GM23338 (cell line): ENCODE measurements at regions not wholly inside any gene's neighbourhood (a gene's known extent, or its start where the extent isn't known, plus 50 kb on each side); places are given as distances from the start of the nearest gene placed in this dataset.

Experiments used
- ATAC-seq: fragments of 200-7000 bp; cut with Tn5 transposase; 3 replicates; pipeline ENCODE4 v1.9.1; 2020
- DNase-seq: peaks from one replicate; pipeline ENCODE4 v3.0.0-alpha.2; 2015; ENCODE audit warnings: low spot score
- H2AFZ ChIP-seq: fragments of 200-600 bp; sonication (generic); 2 replicates; pipeline ENCODE4 v1.8.0; 2016; ENCODE audit warnings: antibody characterized with exemption, mild to moderate bottlenecking, moderate library complexity
- H3F3A ChIP-seq: fragments of 200-600 bp; sonication (generic); replicated peaks from 2 replicates; pipeline ENCODE4 v1.8.0; 2017; ENCODE audit warnings: antibody characterized with exemption, mixed run types, low read depth
- H3K27ac ChIP-seq: fragments of 200-600 bp; sonication (generic); 2 replicates; pipeline ENCODE4 v1.6.1; 2016; ENCODE audit warnings: low read depth
- H3K27me3 ChIP-seq: fragments of 200-600 bp; sonication (generic); 2 replicates; pipeline ENCODE4 v1.8.0; 2016; ENCODE audit warnings: mild to moderate bottlenecking, mixed run types, moderate library complexity; ENCODE audit not compliant: insufficient read depth
- H3K36me3 ChIP-seq: fragments of 200-600 bp; sonication (generic); 2 replicates; pipeline ENCODE4 v1.8.0; 2016; ENCODE audit warnings: mild to moderate bottlenecking; ENCODE audit not compliant: insufficient read depth
- H3K4me1 ChIP-seq: fragments of 200-600 bp; sonication (generic); 2 replicates; pipeline ENCODE4 v1.8.0; 2016; ENCODE audit warnings: mild to moderate bottlenecking, moderate library complexity; ENCODE audit not compliant: insufficient read depth
- H3K4me2 ChIP-seq: fragments of 200-600 bp; sonication (generic); 2 replicates; pipeline ENCODE4 v1.7.1; 2017; ENCODE audit warnings: mixed run types
- H3K4me3 ChIP-seq: fragments of 200-600 bp; sonication (generic); 2 replicates; pipeline ENCODE4 v1.6.1; 2016; ENCODE audit warnings: mixed run types
- H3K79me2 ChIP-seq: fragments of 200-600 bp; sonication (generic); replicated peaks from 2 replicates; pipeline ENCODE4 v1.8.0; 2017; ENCODE audit warnings: mild to moderate bottlenecking; ENCODE audit not compliant: insufficient read depth
- H3K9me2 ChIP-seq: fragments of 200-600 bp; sonication (generic); 2 replicates; pipeline ENCODE4 v1.8.0; 2017; ENCODE audit not compliant: insufficient read depth
- H4K20me1 ChIP-seq: fragments of 200-600 bp; sonication (generic); replicated peaks from 2 replicates; pipeline ENCODE4 v1.8.0; 2017; ENCODE audit warnings: mild to moderate bottlenecking; ENCODE audit not compliant: insufficient read depth
- H3K27ac Mint-ChIP-seq: 2 replicates; pipeline ENCODE4 v1.8.0; 2020; ENCODE audit warnings: inconsistent platforms, mild to moderate bottlenecking, moderate library complexity, mixed read lengths
- H3K27me3 Mint-ChIP-seq: 3 replicates; pipeline ENCODE4 v1.8.0; 2022; ENCODE audit warnings: low read depth, mild to moderate bottlenecking, moderate library complexity, mixed read lengths, inconsistent platforms; ENCODE audit not compliant: insufficient read depth, poor library complexity
- H3K36me3 Mint-ChIP-seq: 3 replicates; pipeline ENCODE4 v1.8.0; 2021; ENCODE audit warnings: low read depth, mild to moderate bottlenecking, inconsistent platforms, moderate library complexity, mixed read lengths
- H3K4me1 Mint-ChIP-seq: 3 replicates; pipeline ENCODE4 v1.8.0; 2020; ENCODE audit warnings: mild to moderate bottlenecking, inconsistent platforms, mixed read lengths
- H3K4me3 Mint-ChIP-seq: 3 replicates; pipeline ENCODE4 v1.8.0; 2021; ENCODE audit warnings: moderate library complexity, mild to moderate bottlenecking, inconsistent platforms, mixed read lengths
- H3K9me3 Mint-ChIP-seq: 3 replicates; pipeline ENCODE4 v1.8.0; 2020; ENCODE audit warnings: moderate library complexity, mild to moderate bottlenecking, inconsistent platforms, mixed read lengths
- CREB1 ChIP-seq: fragments of 250-450 bp; sonication (Bioruptor Pico); IDR thresholded peaks from 2 replicates; pipeline ENCODE4 v1.5.0; 2020; ENCODE audit warnings: low read depth, mild to moderate bottlenecking, moderate library complexity
- EZH2 ChIP-seq: fragments of 200-600 bp; sonication (generic); IDR thresholded peaks from one replicate; pipeline ENCODE4 v1.8.0; 2017; ENCODE audit warnings: antibody characterized with exemption, mild to moderate bottlenecking, low read depth; ENCODE audit not compliant: unreplicated experiment
- EZH2phosphoT487 ChIP-seq: fragments of 200-600 bp; sonication (generic); IDR thresholded peaks from one replicate; pipeline ENCODE4 v1.8.1; 2018; ENCODE audit warnings: antibody characterized with exemption; ENCODE audit not compliant: unreplicated experiment
- JUNB ChIP-seq: IDR thresholded peaks from one replicate; pipeline ENCODE4 v1.6.1; 2016; ENCODE audit warnings: antibody characterized with exemption; ENCODE audit not compliant: unreplicated experiment
- NANOG ChIP-seq: IDR thresholded peaks from 2 replicates; pipeline ENCODE4 v1.6.1; 2016; ENCODE audit warnings: antibody characterized with exemption, borderline replicate concordance
- POLR2AphosphoS5 ChIP-seq: IDR thresholded peaks from 2 replicates; pipeline ENCODE4 v1.6.1; 2016; ENCODE audit warnings: antibody characterized with exemption, low read depth
- STAT1 ChIP-seq: IDR thresholded peaks from one replicate; pipeline ENCODE4 v1.6.1; 2016; ENCODE audit warnings: antibody characterized with exemption; ENCODE audit not compliant: unreplicated experiment
- ZNF114 ChIP-seq: fragments of 250-450 bp; sonication (Bioruptor Pico); IDR thresholded peaks from 2 replicates; pipeline ENCODE4 v1.5.0; 2020; ENCODE audit warnings: mild to moderate bottlenecking, moderate library complexity
- ZNF331 ChIP-seq: fragments of 250-450 bp; sonication (Bioruptor Pico); IDR thresholded peaks from 2 replicates; pipeline ENCODE4 v1.5.0; 2020; ENCODE audit warnings: low read depth, mild to moderate bottlenecking, moderate library complexity
- TF ChIP-seq, protein P1 (sequence below): IDR thresholded peaks from one replicate; pipeline ENCODE4 v1.6.1; 2018; ENCODE audit warnings: antibody characterized with exemption; ENCODE audit not compliant: unreplicated experiment
- TF ChIP-seq, protein P2 (sequence below): fragments of 250-450 bp; sonication (Bioruptor Pico); IDR thresholded peaks from 2 replicates; pipeline ENCODE4 v1.5.0; 2020; ENCODE audit warnings: mild to moderate bottlenecking, moderate library complexity
- TF ChIP-seq, protein P3 (sequence below): IDR thresholded peaks from 2 replicates; pipeline ENCODE4 v1.6.1; 2016; ENCODE audit warnings: antibody characterized with exemption
- TF ChIP-seq, protein P4 (sequence below), 2 experiments: fragments of 200-600 bp in 1 of 2; sonication (generic) in 1 of 2; conservative IDR thresholded peaks; 2 replicates each; pipeline versions ENCODE4 v1.5.1 to v1.6.1; 2016 to 2017; ENCODE audit warnings: antibody characterized with exemption in 2 of 2, low read depth in 2 of 2, mild to moderate bottlenecking in 2 of 2, moderate library complexity in 1 of 2

DNA sequence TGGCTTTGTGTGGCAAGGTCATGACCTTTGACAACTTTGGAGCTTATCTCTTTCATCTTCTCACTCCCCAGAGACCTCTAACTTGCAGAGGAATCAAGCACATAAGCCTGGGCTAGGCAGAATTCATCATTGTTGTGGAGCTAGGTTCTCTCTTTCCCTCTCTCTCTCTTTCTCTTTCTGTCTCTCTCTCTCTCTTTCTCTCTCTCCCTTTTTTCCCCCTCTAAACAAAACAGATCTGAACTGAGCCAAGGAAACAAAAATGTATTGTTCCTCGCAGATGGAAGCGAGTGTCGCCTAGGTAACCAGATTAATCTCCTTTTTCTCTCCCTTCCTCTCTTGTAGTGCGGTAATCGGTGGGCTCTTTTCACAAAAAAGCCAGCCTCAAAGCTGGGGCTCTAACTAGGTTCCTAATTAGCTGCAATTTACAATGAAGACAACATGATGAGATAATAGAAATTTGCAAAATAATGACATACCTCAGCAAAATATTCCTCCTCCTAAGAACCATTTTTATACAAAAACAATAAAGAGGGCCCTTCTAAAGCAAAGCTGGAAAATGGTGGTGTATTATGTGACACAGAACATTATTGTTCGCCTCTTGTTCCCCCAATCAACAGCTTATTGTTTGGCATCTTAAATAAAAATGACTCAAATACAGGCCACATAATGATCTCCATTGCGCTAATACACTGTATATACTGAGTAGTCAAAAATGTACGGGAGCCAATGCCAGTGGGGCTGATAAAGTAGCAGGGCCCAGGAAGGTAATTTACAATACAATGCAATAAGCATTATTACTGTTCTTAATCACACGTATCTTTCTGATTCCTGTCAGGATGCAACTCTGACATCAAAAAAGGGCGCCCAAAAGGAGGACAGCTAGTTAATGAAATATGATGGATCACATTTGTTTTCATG is 65.7 kb upstream of the SOX5 start:
- H3K9me2 ChIP-seq, result no peaks in the 10 kb centered on the region
- H3K27me3 ChIP-seq, result peaks cover 44% of the 10 kb centered on the region
- Mint-ChIP-seq H3K27me3 (peaks cover 35% of the 10 kb centered on the region), H3K4me3 (no peak overlapping the region), H3K36me3 (no peaks in the 10 kb centered on the region), H3K9me3 (no peaks in the 10 kb centered on the region), H3K4me1 (peaks cover 8% of the 10 kb centered on the region; the same call in 2 of the 3 replicates), H3K27ac (no peak overlapping the region)
- H3K27ac ChIP-seq, result no peak overlapping the region
- no peaks in the 10 kb centered on the region; the same call in 1 of the 2 replicates for H4K20me1 ChIP-seq
- peaks cover 8% of the 10 kb centered on the region; the same call in 1 of the 2 replicates for H3K4me1 ChIP-seq
- H3F3A ChIP-seq, result no peaks in the 10 kb centered on the region
- no peak overlapping the region for H3K4me2 ChIP-seq
- ATAC-seq (peak; percentile 89), DNase-seq (peak; percentile 16)
- TF ChIP-seq, protein P1, sequence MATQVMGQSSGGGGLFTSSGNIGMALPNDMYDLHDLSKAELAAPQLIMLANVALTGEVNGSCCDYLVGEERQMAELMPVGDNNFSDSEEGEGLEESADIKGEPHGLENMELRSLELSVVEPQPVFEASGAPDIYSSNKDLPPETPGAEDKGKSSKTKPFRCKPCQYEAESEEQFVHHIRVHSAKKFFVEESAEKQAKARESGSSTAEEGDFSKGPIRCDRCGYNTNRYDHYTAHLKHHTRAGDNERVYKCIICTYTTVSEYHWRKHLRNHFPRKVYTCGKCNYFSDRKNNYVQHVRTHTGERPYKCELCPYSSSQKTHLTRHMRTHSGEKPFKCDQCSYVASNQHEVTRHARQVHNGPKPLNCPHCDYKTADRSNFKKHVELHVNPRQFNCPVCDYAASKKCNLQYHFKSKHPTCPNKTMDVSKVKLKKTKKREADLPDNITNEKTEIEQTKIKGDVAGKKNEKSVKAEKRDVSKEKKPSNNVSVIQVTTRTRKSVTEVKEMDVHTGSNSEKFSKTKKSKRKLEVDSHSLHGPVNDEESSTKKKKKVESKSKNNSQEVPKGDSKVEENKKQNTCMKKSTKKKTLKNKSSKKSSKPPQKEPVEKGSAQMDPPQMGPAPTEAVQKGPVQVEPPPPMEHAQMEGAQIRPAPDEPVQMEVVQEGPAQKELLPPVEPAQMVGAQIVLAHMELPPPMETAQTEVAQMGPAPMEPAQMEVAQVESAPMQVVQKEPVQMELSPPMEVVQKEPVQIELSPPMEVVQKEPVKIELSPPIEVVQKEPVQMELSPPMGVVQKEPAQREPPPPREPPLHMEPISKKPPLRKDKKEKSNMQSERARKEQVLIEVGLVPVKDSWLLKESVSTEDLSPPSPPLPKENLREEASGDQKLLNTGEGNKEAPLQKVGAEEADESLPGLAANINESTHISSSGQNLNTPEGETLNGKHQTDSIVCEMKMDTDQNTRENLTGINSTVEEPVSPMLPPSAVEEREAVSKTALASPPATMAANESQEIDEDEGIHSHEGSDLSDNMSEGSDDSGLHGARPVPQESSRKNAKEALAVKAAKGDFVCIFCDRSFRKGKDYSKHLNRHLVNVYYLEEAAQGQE, result no peak
- TF ChIP-seq, protein P2, sequence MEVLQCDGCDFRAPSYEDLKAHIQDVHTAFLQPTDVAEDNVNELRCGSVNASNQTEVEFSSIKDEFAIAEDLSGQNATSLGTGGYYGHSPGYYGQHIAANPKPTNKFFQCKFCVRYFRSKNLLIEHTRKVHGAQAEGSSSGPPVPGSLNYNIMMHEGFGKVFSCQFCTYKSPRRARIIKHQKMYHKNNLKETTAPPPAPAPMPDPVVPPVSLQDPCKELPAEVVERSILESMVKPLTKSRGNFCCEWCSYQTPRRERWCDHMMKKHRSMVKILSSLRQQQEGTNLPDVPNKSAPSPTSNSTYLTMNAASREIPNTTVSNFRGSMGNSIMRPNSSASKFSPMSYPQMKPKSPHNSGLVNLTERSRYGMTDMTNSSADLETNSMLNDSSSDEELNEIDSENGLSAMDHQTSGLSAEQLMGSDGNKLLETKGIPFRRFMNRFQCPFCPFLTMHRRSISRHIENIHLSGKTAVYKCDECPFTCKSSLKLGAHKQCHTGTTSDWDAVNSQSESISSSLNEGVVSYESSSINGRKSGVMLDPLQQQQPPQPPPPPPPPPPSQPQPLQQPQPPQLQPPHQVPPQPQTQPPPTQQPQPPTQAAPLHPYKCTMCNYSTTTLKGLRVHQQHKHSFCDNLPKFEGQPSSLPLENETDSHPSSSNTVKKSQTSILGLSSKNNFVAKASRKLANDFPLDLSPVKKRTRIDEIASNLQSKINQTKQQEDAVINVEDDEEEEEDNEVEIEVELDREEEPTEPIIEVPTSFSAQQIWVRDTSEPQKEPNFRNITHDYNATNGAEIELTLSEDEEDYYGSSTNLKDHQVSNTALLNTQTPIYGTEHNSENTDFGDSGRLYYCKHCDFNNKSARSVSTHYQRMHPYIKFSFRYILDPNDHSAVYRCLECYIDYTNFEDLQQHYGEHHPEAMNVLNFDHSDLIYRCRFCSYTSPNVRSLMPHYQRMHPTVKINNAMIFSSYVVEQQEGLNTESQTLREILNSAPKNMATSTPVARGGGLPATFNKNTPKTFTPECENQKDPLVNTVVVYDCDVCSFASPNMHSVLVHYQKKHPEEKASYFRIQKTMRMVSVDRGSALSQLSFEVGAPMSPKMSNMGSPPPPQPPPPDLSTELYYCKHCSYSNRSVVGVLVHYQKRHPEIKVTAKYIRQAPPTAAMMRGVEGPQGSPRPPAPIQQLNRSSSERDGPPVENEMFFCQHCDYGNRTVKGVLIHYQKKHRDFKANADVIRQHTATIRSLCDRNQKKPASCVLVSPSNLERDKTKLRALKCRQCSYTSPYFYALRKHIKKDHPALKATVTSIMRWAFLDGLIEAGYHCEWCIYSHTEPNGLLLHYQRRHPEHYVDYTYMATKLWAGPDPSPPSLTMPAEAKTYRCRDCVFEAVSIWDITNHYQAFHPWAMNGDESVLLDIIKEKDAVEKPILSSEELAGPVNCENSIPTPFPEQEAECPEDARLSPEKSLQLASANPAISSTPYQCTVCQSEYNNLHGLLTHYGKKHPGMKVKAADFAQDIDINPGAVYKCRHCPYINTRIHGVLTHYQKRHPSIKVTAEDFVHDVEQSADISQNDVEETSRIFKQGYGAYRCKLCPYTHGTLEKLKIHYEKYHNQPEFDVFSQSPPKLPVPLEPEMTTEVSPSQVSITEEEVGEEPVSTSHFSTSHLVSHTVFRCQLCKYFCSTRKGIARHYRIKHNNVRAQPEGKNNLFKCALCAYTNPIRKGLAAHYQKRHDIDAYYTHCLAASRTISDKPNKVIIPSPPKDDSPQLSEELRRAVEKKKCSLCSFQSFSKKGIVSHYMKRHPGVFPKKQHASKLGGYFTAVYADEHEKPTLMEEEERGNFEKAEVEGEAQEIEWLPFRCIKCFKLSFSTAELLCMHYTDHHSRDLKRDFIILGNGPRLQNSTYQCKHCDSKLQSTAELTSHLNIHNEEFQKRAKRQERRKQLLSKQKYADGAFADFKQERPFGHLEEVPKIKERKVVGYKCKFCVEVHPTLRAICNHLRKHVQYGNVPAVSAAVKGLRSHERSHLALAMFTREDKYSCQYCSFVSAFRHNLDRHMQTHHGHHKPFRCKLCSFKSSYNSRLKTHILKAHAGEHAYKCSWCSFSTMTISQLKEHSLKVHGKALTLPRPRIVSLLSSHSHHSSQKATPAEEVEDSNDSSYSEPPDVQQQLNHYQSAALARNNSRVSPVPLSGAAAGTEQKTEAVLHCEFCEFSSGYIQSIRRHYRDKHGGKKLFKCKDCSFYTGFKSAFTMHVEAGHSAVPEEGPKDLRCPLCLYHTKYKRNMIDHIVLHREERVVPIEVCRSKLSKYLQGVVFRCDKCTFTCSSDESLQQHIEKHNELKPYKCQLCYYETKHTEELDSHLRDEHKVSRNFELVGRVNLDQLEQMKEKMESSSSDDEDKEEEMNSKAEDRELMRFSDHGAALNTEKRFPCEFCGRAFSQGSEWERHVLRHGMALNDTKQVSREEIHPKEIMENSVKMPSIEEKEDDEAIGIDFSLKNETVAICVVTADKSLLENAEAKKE (CRISPR knock-in tag), result no peak
- TF ChIP-seq ZNF331 (CRISPR knock-in tag), result no peak
- TF ChIP-seq NANOG, result no peak
- no peak for TF ChIP-seq POLR2AphosphoS5
- no peak for TF ChIP-seq CREB1 (CRISPR knock-in tag)
- no peak for TF ChIP-seq EZH2
- TF ChIP-seq, protein P3, sequence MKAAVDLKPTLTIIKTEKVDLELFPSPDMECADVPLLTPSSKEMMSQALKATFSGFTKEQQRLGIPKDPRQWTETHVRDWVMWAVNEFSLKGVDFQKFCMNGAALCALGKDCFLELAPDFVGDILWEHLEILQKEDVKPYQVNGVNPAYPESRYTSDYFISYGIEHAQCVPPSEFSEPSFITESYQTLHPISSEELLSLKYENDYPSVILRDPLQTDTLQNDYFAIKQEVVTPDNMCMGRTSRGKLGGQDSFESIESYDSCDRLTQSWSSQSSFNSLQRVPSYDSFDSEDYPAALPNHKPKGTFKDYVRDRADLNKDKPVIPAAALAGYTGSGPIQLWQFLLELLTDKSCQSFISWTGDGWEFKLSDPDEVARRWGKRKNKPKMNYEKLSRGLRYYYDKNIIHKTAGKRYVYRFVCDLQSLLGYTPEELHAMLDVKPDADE, result no peak
- no peak for TF ChIP-seq JUNB
- TF ChIP-seq STAT1, result no peak
- TF ChIP-seq, protein P4, sequence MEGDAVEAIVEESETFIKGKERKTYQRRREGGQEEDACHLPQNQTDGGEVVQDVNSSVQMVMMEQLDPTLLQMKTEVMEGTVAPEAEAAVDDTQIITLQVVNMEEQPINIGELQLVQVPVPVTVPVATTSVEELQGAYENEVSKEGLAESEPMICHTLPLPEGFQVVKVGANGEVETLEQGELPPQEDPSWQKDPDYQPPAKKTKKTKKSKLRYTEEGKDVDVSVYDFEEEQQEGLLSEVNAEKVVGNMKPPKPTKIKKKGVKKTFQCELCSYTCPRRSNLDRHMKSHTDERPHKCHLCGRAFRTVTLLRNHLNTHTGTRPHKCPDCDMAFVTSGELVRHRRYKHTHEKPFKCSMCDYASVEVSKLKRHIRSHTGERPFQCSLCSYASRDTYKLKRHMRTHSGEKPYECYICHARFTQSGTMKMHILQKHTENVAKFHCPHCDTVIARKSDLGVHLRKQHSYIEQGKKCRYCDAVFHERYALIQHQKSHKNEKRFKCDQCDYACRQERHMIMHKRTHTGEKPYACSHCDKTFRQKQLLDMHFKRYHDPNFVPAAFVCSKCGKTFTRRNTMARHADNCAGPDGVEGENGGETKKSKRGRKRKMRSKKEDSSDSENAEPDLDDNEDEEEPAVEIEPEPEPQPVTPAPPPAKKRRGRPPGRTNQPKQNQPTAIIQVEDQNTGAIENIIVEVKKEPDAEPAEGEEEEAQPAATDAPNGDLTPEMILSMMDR (conservative IDR thresholded peaks at IDR 0.05; ENCODE audit: low read depth in 2 of 2), result no peak
- no peak for TF ChIP-seq EZH2phosphoT487
- TF ChIP-seq ZNF114 (CRISPR knock-in tag), result no peak
- no peak overlapping the region for H3K4me3 ChIP-seq
- H2AFZ ChIP-seq, result no peak overlapping the region
- no peaks in the 10 kb centered on the region for H3K36me3 ChIP-seq
- no peaks in the 10 kb centered on the region for H3K79me2 ChIP-seq
